HepG2 (cell line): ENCODE measurements at regions not wholly inside any gene's neighbourhood (a gene's known extent, or its start where the extent isn't known, plus 50 kb on each side); places are given as distances from the start of the nearest gene placed in this dataset.

Experiments
- BORCS8-MEF2B ChIP-seq: sonication (generic); formaldehyde crosslinking; IDR thresholded peaks from 2 replicates; pipeline ENCODE4 v1.8.0; 2022; ENCODE audit warnings: mild to moderate bottlenecking, missing genetic modification reagents
- CTCF ChIP-seq: sonication (generic); formaldehyde crosslinking; IDR thresholded peaks from 2 replicates; pipeline ENCODE4 v1.5.0; 2020; ENCODE audit warnings: mild to moderate bottlenecking, missing genetic modification reagents, moderate library complexity
- FOXK1 ChIP-seq: sonication (generic); formaldehyde crosslinking; IDR thresholded peaks from 2 replicates; pipeline ENCODE4 v1.4.0; 2020; ENCODE audit warnings: low read depth, missing genetic modification reagents, borderline replicate concordance
- IRF1 ChIP-seq: sonication (generic); formaldehyde crosslinking; IDR thresholded peaks from 2 replicates; pipeline ENCODE4 v1.4.0; 2020; ENCODE audit warnings: low read depth, mild to moderate bottlenecking, missing genetic modification reagents
- PTBP1 ChIP-seq: fragments of 200-400 bp; formaldehyde crosslinking; IDR thresholded peaks from 2 replicates; pipeline ENCODE4 v1.6.1; 2018; ENCODE audit warnings: low read length, low read depth; ENCODE audit not compliant: poor library complexity, severe bottlenecking
- RAD21 ChIP-seq: fragments of 450-650 bp; formaldehyde crosslinking; IDR thresholded peaks from 2 replicates; pipeline ENCODE4 v1.5.0; 2020; ENCODE audit warnings: mild to moderate bottlenecking
- RBM39 ChIP-seq: fragments of 200-400 bp; formaldehyde crosslinking; IDR thresholded peaks from one replicate; pipeline ENCODE4 v1.6.1; 2018; ENCODE audit warnings: antibody characterized with exemption, mild to moderate bottlenecking, low read depth, low read length; ENCODE audit not compliant: poor library complexity, severe bottlenecking
- ZFP90 ChIP-seq: sonication (generic); formaldehyde crosslinking; IDR thresholded peaks from 2 replicates; pipeline ENCODE4 v1.8.0; 2022; ENCODE audit warnings: missing genetic modification reagents, mild to moderate bottlenecking, inconsistent platforms, borderline replicate concordance

GRCh38 chr5:174817610-174818009 is 93.2 kb downstream of the MSX2 start:
- TF ChIP-seq IRF1 (CRISPR knock-in tag) (no peak), BORCS8-MEF2B (no peak), CTCF (CRISPR knock-in tag) (no peak), PTBP1 (no peak), FOXK1 (CRISPR knock-in tag) (no peak), ZFP90 (CRISPR knock-in tag) (no peak), RAD21 (CRISPR knock-in tag) (no peak), RBM39 (no peak)
